SK-N-MC (cell line): ENCODE measurements at regions not wholly inside any gene's neighbourhood (a gene's known extent, or its start where the extent isn't known, plus 50 kb on each side); places are given as distances from the start of the nearest gene placed in this dataset.

Experiments used
- DNase-seq: peaks from one replicate; pipeline ENCODE4 v3.0.0-alpha.2; 2011; ENCODE audit warnings: low read depth, low spot score
- H3K27ac ChIP-seq: fragments of 200-600 bp; sonication (generic); 2 replicates; pipeline ENCODE4 v1.5.1; 2016; ENCODE audit warnings: mixed run types
- H3K36me3 ChIP-seq: fragments of 200-600 bp; sonication (generic); 2 replicates; pipeline ENCODE4 v1.6.1; 2017; ENCODE audit warnings: antibody characterized with exemption, low read length, mixed read lengths; ENCODE audit not compliant: insufficient read depth
- H3K4me3 ChIP-seq: fragments of 200-600 bp; sonication (generic); 2 replicates; pipeline ENCODE4 v1.5.1; 2016
- H3K9ac ChIP-seq: fragments of 200-600 bp; sonication (generic); 2 replicates; pipeline ENCODE4 v1.8.0; 2017; ENCODE audit warnings: mixed run types, mixed read lengths; ENCODE audit not compliant: insufficient read length
- H3K9me3 ChIP-seq: fragments of 200-600 bp; sonication (generic); 2 replicates; pipeline ENCODE4 v1.6.1; 2017; ENCODE audit warnings: low read depth, mild to moderate bottlenecking, antibody characterized with exemption, low read length, moderate library complexity, mixed read lengths
- EZH2 ChIP-seq: fragments of 200-600 bp; sonication (generic); IDR thresholded peaks from one replicate; pipeline ENCODE4 v1.6.1; 2017; ENCODE audit warnings: antibody characterized with exemption
- FOXP2 ChIP-seq: optimal IDR thresholded peaks from 2 replicates; pipeline ENCODE3; 2011; ENCODE audit warnings: mild to moderate bottlenecking, moderate library complexity; ENCODE audit not compliant: insufficient read depth; ENCODE audit errors: extremely low read length, control extremely low read depth
- POLR2AphosphoS5 ChIP-seq: IDR thresholded peaks from 2 replicates; pipeline ENCODE4 v1.6.1; 2012; ENCODE audit warnings: mild to moderate bottlenecking, low read depth, low read length, borderline replicate concordance

GRCh38 chr7:145276118-145276517 is 440.3 kb upstream of the TPK1 start:
- Histone ChIP-seq H3K4me3 (no peak overlapping the region), H3K27ac (no peak overlapping the region), H3K36me3 (no peaks in the 10 kb centered on the region), H3K9ac (no peak overlapping the region), H3K9me3 (no peaks in the 10 kb centered on the region)
- DNase-seq: no peak
- TF ChIP-seq EZH2: no peak
- TF ChIP-seq FOXP2: no peak
- TF ChIP-seq POLR2AphosphoS5: no peak

GRCh38 chr7:145269418-145270161 is 433.7 kb upstream of the TPK1 start:
- no peak for DNase-seq
- no peak overlapping the region for H3K4me3 ChIP-seq
- H3K36me3 ChIP-seq: no peaks in the 10 kb centered on the region
- H3K27ac ChIP-seq: no peak overlapping the region
- no peak for TF ChIP-seq POLR2AphosphoS5
- no peak for TF ChIP-seq FOXP2
- TF ChIP-seq EZH2: no peak
- H3K9ac ChIP-seq: no peak overlapping the region
- no peaks in the 10 kb centered on the region for H3K9me3 ChIP-seq

- TF ChIP-seq POLR2AphosphoS5: no peak
- Histone ChIP-seq H3K9ac (no peak overlapping the region), H3K36me3 (no peaks in the 10 kb centered on the region), H3K9me3 (no peaks in the 10 kb centered on the region), H3K4me3 (no peak overlapping the region), H3K27ac (no peak overlapping the region)
- DNase-seq: no peak
Measured at GRCh38 chr7:145265180-145265579, 429.3 kb upstream of the TPK1 start.

- no peak for DNase-seq
- Histone ChIP-seq H3K4me3 (no peak overlapping the region), H3K36me3 (no peaks in the 10 kb centered on the region), H3K9ac (no peak overlapping the region), H3K9me3 (no peaks in the 10 kb centered on the region), H3K27ac (no peak overlapping the region)
- TF ChIP-seq POLR2AphosphoS5 (no peak), FOXP2 (no peak), EZH2 (no peak)
Measured at GRCh38 chr7:145263886-145264285, 428.0 kb upstream of the TPK1 start.

- no peak for TF ChIP-seq EZH2
- no peak for TF ChIP-seq POLR2AphosphoS5
- no peak for TF ChIP-seq FOXP2
- Histone ChIP-seq H3K36me3 (no peaks in the 10 kb centered on the region), H3K27ac (no peak overlapping the region), H3K4me3 (no peak overlapping the region), H3K9ac (no peak overlapping the region), H3K9me3 (no peaks in the 10 kb centered on the region)
- no peak for DNase-seq
Measured at GRCh38 chr7:145252031-145252430, 416.2 kb upstream of the TPK1 start.

GRCh38 chr7:145224775-145225174 is 388.9 kb upstream of the TPK1 start:
- no peak for DNase-seq
- H3K4me3 ChIP-seq: no peak overlapping the region
- H3K9me3 ChIP-seq: no peaks in the 10 kb centered on the region
- TF ChIP-seq FOXP2: no peak
- TF ChIP-seq POLR2AphosphoS5: no peak
- TF ChIP-seq EZH2: no peak
- H3K36me3 ChIP-seq: no peaks in the 10 kb centered on the region
- H3K9ac ChIP-seq: no peak overlapping the region
- no peak overlapping the region for H3K27ac ChIP-seq

- DNase-seq: no peak
- no peaks in the 10 kb centered on the region for H3K9me3 ChIP-seq
- H3K9ac ChIP-seq: no peak overlapping the region
- H3K4me3 ChIP-seq: no peak overlapping the region
- no peak for TF ChIP-seq EZH2
- no peaks in the 10 kb centered on the region for H3K36me3 ChIP-seq
- no peak overlapping the region for H3K27ac ChIP-seq
Measured at GRCh38 chr7:145219461-145219860, 383.6 kb upstream of the TPK1 start.

GRCh38 chr7:145216866-145217265 is 381.0 kb upstream of the TPK1 start:
- TF ChIP-seq POLR2AphosphoS5 (no peak), FOXP2 (no peak), EZH2 (no peak)
- Histone ChIP-seq H3K36me3 (no peaks in the 10 kb centered on the region), H3K9me3 (no peaks in the 10 kb centered on the region), H3K9ac (no peak overlapping the region), H3K4me3 (no peak overlapping the region), H3K27ac (no peak overlapping the region)
- no peak for DNase-seq

GRCh38 chr7:145212050-145212449 is 376.2 kb upstream of the TPK1 start:
- no peak for TF ChIP-seq FOXP2
- TF ChIP-seq POLR2AphosphoS5: no peak
- TF ChIP-seq EZH2: no peak
- Histone ChIP-seq H3K4me3 (no peak overlapping the region), H3K9ac (no peak overlapping the region), H3K9me3 (no peaks in the 10 kb centered on the region), H3K27ac (no peak overlapping the region), H3K36me3 (no peaks in the 10 kb centered on the region)
- DNase-seq: no peak
